NCI-H510A treated with DMSO at 0.1 percent for 48 hours (cell line): ENCODE measurements at regions not wholly inside any gene's neighbourhood (a gene's known extent, or its start where the extent isn't known, plus 50 kb on each side); places are given as distances from the start of the nearest gene placed in this dataset.
"Not testable (repeated sequence)": the region's sequence is repeated elsewhere in the genome, so short reads cannot be mapped to it uniquely, and the experiment has no call there.

Experiments used
- DNase-seq: peaks from one replicate; lab custom pipeline; 2025; lab: John Stamatoyannopoulos, UW

GRCh38 chr14:87241018-87241768 lies 751.8 kb downstream of the GALC start:
- DNase-seq: no peak

- DNase-seq: not testable (repeated sequence)
These were observed 752.7 kb downstream of the GALC start for GRCh38 chr14:87240319-87240718.

- no peak for DNase-seq
These were observed 759.1 kb downstream of the GALC start for GRCh38 chr14:87233806-87234384.

GRCh38 chr14:87233266-87233665 lies 759.7 kb downstream of the GALC start:
- DNase-seq: no peak

GRCh38 chr14:87231336-87232026 lies 761.5 kb downstream of the GALC start:
- DNase-seq: no peak

- no peak for DNase-seq
These were observed 762.3 kb downstream of the GALC start for GRCh38 chr14:87230726-87231125.

- DNase-seq: no peak
These were observed 763.9 kb downstream of the GALC start for GRCh38 chr14:87229131-87229530.

- no peak for DNase-seq
These were observed 776.0 kb downstream of the GALC start for GRCh38 chr14:87217023-87217422.

GRCh38 chr14:87214558-87214957 lies 778.4 kb downstream of the GALC start:
- no peak for DNase-seq

- DNase-seq: no peak
These were observed 785.2 kb downstream of the GALC start for GRCh38 chr14:87207756-87208155.

- no peak for DNase-seq
These were observed 787.2 kb downstream of the GALC start for GRCh38 chr14:87205811-87206210.

- DNase-seq: no peak
These were observed 789.6 kb downstream of the GALC start for GRCh38 chr14:87203346-87203745.

GRCh38 chr14:87199381-87199780 lies 793.6 kb downstream of the GALC start:
- no peak for DNase-seq

- DNase-seq: no peak
These were observed 796.5 kb downstream of the GALC start for GRCh38 chr14:87196436-87196835.

GRCh38 chr14:87187786-87188185 lies 805.2 kb downstream of the GALC start:
- no peak for DNase-seq

- DNase-seq: no peak
These were observed 806.2 kb downstream of the GALC start for GRCh38 chr14:87186737-87187136.

- no peak for DNase-seq
These were observed 806.9 kb downstream of the GALC start for GRCh38 chr14:87185961-87186560.

- no peak for DNase-seq
These were observed 808.8 kb downstream of the GALC start for GRCh38 chr14:87184180-87184579.

- no peak for DNase-seq
These were observed 811.7 kb downstream of the GALC start for GRCh38 chr14:87181288-87181687.

GRCh38 chr14:87179936-87180335 lies 813.0 kb downstream of the GALC start:
- DNase-seq: no peak

- DNase-seq: no peak
These were observed 814.7 kb downstream of the GALC start for GRCh38 chr14:87178277-87178676.

- no peak for DNase-seq
These were observed 817.8 kb downstream of the GALC start for GRCh38 chr14:87175175-87175574.

- no peak for DNase-seq
These were observed 821.8 kb downstream of the GALC start for GRCh38 chr14:87171141-87171540.
